ENCODE measurements at regions not wholly inside any gene's neighbourhood (a gene's known extent, or its start where the extent isn't known, plus 50 kb on each side); places are given as distances from the start of the nearest gene placed in this dataset.

- no peak for TF ChIP-seq EZH2phosphoT487 (IDR thresholded peaks at IDR 0.05; ENCODE audit: borderline replicate concordance)
- no peak for TF ChIP-seq CTCF (conservative IDR thresholded peaks at IDR 0.05; ENCODE audit: low read length)
Measured at GRCh38 chr11:127726367-127726766, 725.8 kb upstream of the KIRREL3 start.

GRCh38 chr11:127723714-127724113, 723.1 kb upstream of the KIRREL3 start:
- Histone ChIP-seq H3K79me2 (ENCODE audit: insufficient read depth, low read length) (no peaks in the 10 kb centered on the region), H3K4me1 (ENCODE audit: insufficient read depth, low read length, poor library complexity, severe bottlenecking) (peaks cover 15% of the 10 kb centered on the region), H3K9me2 (replicated peaks; ENCODE audit: low read depth, low read length) (no peaks in the 10 kb centered on the region), H3K9me3 (ENCODE audit: insufficient read depth, low read depth, low read length) (no peaks in the 10 kb centered on the region), H3K4me3 (ENCODE audit: low read length, poor library complexity, severe bottlenecking) (no peak overlapping the region), H3K4me2 (ENCODE audit: low read depth, low read length, poor library complexity, severe bottlenecking) (no peak overlapping the region), H3F3A (ENCODE audit: low read depth) (no peaks in the 10 kb centered on the region), H3K27me3 (ENCODE audit: insufficient read depth, low read length, poor library complexity, severe bottlenecking) (no peaks in the 10 kb centered on the region), H3K36me3 (ENCODE audit: insufficient read depth, low read length) (no peaks in the 10 kb centered on the region), H4K20me1 (ENCODE audit: insufficient read depth, low read length, poor library complexity, severe bottlenecking) (no peaks in the 10 kb centered on the region), H2AFZ (ENCODE audit: low read length) (no peak overlapping the region), H3K9ac (ENCODE audit: low read depth, low read length, poor library complexity, severe bottlenecking) (no peak overlapping the region)
- TF ChIP-seq CTCF (conservative IDR thresholded peaks at IDR 0.05; ENCODE audit: low read length) = no peak
- TF ChIP-seq EZH2phosphoT487 (IDR thresholded peaks at IDR 0.05; ENCODE audit: borderline replicate concordance) = no peak

More at GRCh38 chr11:127726367-127726766, 725.8 kb upstream of the KIRREL3 start:
- Histone ChIP-seq H3K79me2 (ENCODE audit: insufficient read depth, low read length) (no peaks in the 10 kb centered on the region), H3K4me2 (ENCODE audit: low read depth, low read length, poor library complexity, severe bottlenecking) (peak overlapping the region; percentile 53), H4K20me1 (ENCODE audit: insufficient read depth, low read length, poor library complexity, severe bottlenecking) (no peaks in the 10 kb centered on the region), H3K27me3 (ENCODE audit: insufficient read depth, low read length, poor library complexity, severe bottlenecking) (no peaks in the 10 kb centered on the region), H3K4me3 (ENCODE audit: low read length, poor library complexity, severe bottlenecking) (peak overlapping the region; percentile 11), H3K9me3 (ENCODE audit: insufficient read depth, low read depth, low read length) (no peaks in the 10 kb centered on the region), H3K9ac (ENCODE audit: low read depth, low read length, poor library complexity, severe bottlenecking) (peak overlapping the region; percentile 0), H3K4me1 (ENCODE audit: insufficient read depth, low read length, poor library complexity, severe bottlenecking) (peaks cover 21% of the 10 kb centered on the region), H3K9me2 (replicated peaks; ENCODE audit: low read depth, low read length) (no peaks in the 10 kb centered on the region), H2AFZ (ENCODE audit: low read length) (peak overlapping the region; percentile 83), H3K36me3 (ENCODE audit: insufficient read depth, low read length) (no peaks in the 10 kb centered on the region), H3F3A (ENCODE audit: low read depth) (no peaks in the 10 kb centered on the region)

- Histone ChIP-seq H4K20me1 (ENCODE audit: insufficient read depth, low read length, poor library complexity, severe bottlenecking) (no peaks in the 10 kb centered on the region), H3K79me2 (ENCODE audit: insufficient read depth, low read length) (no peaks in the 10 kb centered on the region), H3K4me3 (ENCODE audit: low read length, poor library complexity, severe bottlenecking) (no peak overlapping the region), H3K9me2 (replicated peaks; ENCODE audit: low read depth, low read length) (no peaks in the 10 kb centered on the region), H3K9me3 (ENCODE audit: insufficient read depth, low read depth, low read length) (no peaks in the 10 kb centered on the region), H3K27me3 (ENCODE audit: insufficient read depth, low read length, poor library complexity, severe bottlenecking) (no peaks in the 10 kb centered on the region), H3K9ac (ENCODE audit: low read depth, low read length, poor library complexity, severe bottlenecking) (no peak overlapping the region), H3K4me2 (ENCODE audit: low read depth, low read length, poor library complexity, severe bottlenecking) (no peak overlapping the region), H3K36me3 (ENCODE audit: insufficient read depth, low read length) (no peaks in the 10 kb centered on the region), H2AFZ (ENCODE audit: low read length) (no peak overlapping the region), H3K4me1 (ENCODE audit: insufficient read depth, low read length, poor library complexity, severe bottlenecking) (no peaks in the 10 kb centered on the region), H3F3A (ENCODE audit: low read depth) (no peaks in the 10 kb centered on the region)
- no peak for TF ChIP-seq CTCF (conservative IDR thresholded peaks at IDR 0.05; ENCODE audit: low read length)
- TF ChIP-seq EZH2phosphoT487 (IDR thresholded peaks at IDR 0.05; ENCODE audit: borderline replicate concordance) = no peak
Measured at GRCh38 chr11:127713226-127713625, 712.7 kb upstream of the KIRREL3 start.
